Lower lobe of right lung (tissue), 2 donors: ENCODE measurements at regions not wholly inside any gene's neighbourhood (a gene's known extent, or its start where the extent isn't known, plus 50 kb on each side); places are given as distances from the start of the nearest gene placed in this dataset.

Experiments used
- ATAC-seq, 2 donors: fragments of 200-7000 bp; cut with Tn5 transposase; one replicate each; pipeline ENCODE4 v1.9.1; 2020 to 2022; ENCODE audit warnings: mild to moderate bottlenecking in 2 of 2, moderate library complexity in 2 of 2
- DNase-seq: peaks from one replicate; pipeline ENCODE4 v3.0.0-alpha.2; 2020
- H3K27ac ChIP-seq: fragments of 200-600 bp; one replicate; pipeline ENCODE4 v1.8.0; 2022
- H3K27me3 ChIP-seq: fragments of 200-600 bp; one replicate; pipeline ENCODE4 v1.8.0; 2022; ENCODE audit warnings: low read depth
- H3K36me3 ChIP-seq: fragments of 200-600 bp; one replicate; pipeline ENCODE4 v1.8.0; 2022; ENCODE audit warnings: mild to moderate bottlenecking
- H3K4me1 ChIP-seq: fragments of 200-600 bp; one replicate; pipeline ENCODE4 v1.8.0; 2022
- H3K4me3 ChIP-seq: fragments of 200-600 bp; one replicate; pipeline ENCODE4 v1.8.0; 2022; ENCODE audit warnings: mild to moderate bottlenecking
- H3K9me3 ChIP-seq: fragments of 200-600 bp; one replicate; pipeline ENCODE4 v1.8.0; 2022
- CTCF ChIP-seq: fragments of 200-600 bp; IDR thresholded peaks from one replicate; pipeline ENCODE4 v1.8.0; 2022; ENCODE audit warnings: antibody characterized with exemption, mild to moderate bottlenecking
- intact Hi-C: fragments of 100-400 bp; cut with DNase I; formaldehyde crosslinking; loops from one replicate; pipeline ENCODE4 v1.11.0; 2022
- donor health status: DM: no; HTN: yes; CAD: no; lungs with severe emphysema.

DNA sequence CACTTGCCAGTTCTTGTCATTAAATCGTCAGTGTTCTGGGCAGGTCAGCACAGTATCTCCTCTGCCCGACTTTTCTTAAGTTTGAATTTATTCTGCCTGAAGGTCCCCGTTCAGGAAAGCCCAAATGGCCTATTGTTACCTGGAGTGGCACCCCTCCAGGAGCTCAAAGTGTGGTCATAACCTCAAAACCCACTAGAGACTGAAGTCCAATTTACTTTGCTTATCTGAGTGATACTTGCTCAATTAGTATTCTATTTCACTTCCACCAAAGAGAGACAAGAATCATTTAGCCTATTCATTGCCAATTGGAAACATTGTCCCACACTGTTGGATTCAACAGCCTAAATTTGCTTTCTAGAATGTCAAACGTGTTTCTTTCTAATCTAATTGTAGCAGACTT lies 375.3 kb downstream of the LNPK start:
- no peak for ATAC-seq
- intact Hi-C loops: no loop called here
- no peak for TF ChIP-seq CTCF
- Histone ChIP-seq H3K36me3 (no peaks in the 10 kb centered on the region), H3K4me3 (no peak overlapping the region), H3K9me3 (no peaks in the 10 kb centered on the region), H3K27ac (no peak overlapping the region), H3K27me3 (no peaks in the 10 kb centered on the region), H3K4me1 (no peaks in the 10 kb centered on the region)
- no peak for DNase-seq

- no peak overlapping the region for H3K27ac ChIP-seq
- H3K9me3 ChIP-seq: no peaks in the 10 kb centered on the region
- no peak overlapping the region for H3K4me3 ChIP-seq
- no peak for TF ChIP-seq CTCF
- DNase-seq (no peak), ATAC-seq (no peak)
- no peaks in the 10 kb centered on the region for H3K36me3 ChIP-seq
- intact Hi-C loops: no loop called here
- H3K27me3 ChIP-seq: no peaks in the 10 kb centered on the region
- H3K4me1 ChIP-seq: no peaks in the 10 kb centered on the region
Measured at GRCh38 chr2:175624785-175625184, 377.3 kb downstream of the LNPK start.

DNA sequence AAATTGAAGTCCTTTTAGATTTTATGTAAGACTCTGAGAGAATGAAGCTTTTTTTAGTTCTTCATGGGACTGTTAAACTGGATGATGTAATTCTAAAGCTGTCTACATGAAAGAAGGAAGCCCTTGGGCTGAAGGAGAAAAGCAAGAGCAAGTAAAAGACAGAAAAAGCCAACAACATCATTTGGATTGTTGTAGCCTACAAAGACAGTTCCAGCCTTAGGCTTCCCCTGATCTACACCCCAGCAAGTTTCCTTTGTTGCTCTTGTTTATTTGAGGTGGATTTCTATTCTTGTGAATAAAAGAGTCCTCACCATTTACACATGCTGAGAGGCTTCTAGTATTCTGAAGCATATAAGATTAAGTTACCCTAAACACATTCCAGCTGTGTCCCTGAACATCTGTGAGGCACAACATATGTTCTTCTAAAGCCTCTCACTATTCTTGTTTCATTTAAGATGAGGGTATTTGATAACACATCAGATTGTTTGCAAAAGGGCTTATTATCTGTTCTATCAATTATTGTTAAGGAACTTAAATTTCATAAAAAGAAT lies 377.8 kb downstream of the LNPK start:
- no peaks in the 10 kb centered on the region for H3K36me3 ChIP-seq
- TF ChIP-seq CTCF: no peak
- H3K9me3 ChIP-seq: no peaks in the 10 kb centered on the region
- ATAC-seq: no peak
- DNase-seq: no peak
- no peak overlapping the region for H3K27ac ChIP-seq
- intact Hi-C loops: no loop called here
- no peaks in the 10 kb centered on the region for H3K4me1 ChIP-seq
- H3K27me3 ChIP-seq: no peaks in the 10 kb centered on the region
- H3K4me3 ChIP-seq: no peak overlapping the region

GRCh38 chr2:175621821-175622220 lies 380.2 kb downstream of the LNPK start:
- Histone ChIP-seq H3K9me3 (no peaks in the 10 kb centered on the region), H3K4me3 (no peak overlapping the region), H3K4me1 (no peaks in the 10 kb centered on the region), H3K27ac (no peak overlapping the region), H3K36me3 (no peaks in the 10 kb centered on the region), H3K27me3 (no peaks in the 10 kb centered on the region)
- ATAC-seq (no peak), DNase-seq (no peak)
- TF ChIP-seq CTCF: no peak
- intact Hi-C loops: no loop called here

DNA sequence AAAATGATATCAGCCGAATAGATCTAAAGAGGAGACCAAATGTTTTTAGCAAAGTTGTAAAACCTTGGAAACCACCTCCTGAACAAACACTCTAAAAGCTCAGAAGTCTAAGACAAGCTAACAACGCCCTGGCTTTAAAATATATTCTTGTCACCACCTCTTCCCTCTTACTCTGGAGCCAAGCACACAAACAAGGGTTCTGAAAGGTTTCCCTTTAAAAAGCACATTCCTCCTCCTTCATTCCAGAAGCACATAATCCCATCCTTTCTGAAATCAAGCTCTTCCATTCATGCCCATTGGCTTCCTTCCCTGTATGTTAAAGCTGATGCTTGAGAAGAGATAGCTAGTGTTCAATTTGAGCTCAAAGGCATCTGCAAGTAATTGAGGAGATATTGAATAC lies 382.0 kb downstream of the LNPK start:
- TF ChIP-seq CTCF: no peak
- Histone ChIP-seq H3K27ac (no peak overlapping the region), H3K27me3 (no peaks in the 10 kb centered on the region), H3K9me3 (no peaks in the 10 kb centered on the region), H3K4me1 (no peaks in the 10 kb centered on the region), H3K36me3 (no peaks in the 10 kb centered on the region), H3K4me3 (no peak overlapping the region)
- intact Hi-C loops: no loop called here
- no peak for ATAC-seq
- DNase-seq: no peak
